Stimulated activated CD8-positive, alpha-beta memory T cell treated with anti-CD3 and anti-CD28 coated beads, Interleukin-12 subunit alpha, Interleukin-12 subunit beta, amount 100 ng/mL, for 24 hours (primary cell): ENCODE measurements at regions not wholly inside any gene's neighbourhood (a gene's known extent, or its start where the extent isn't known, plus 50 kb on each side); places are given as distances from the start of the nearest gene placed in this dataset.

ENCODE experiments used
- DNase-seq: peaks from one replicate; pipeline ENCODE4 v3.0.0-alpha.2; 2020; ENCODE audit errors: extremely low read depth

DNA sequence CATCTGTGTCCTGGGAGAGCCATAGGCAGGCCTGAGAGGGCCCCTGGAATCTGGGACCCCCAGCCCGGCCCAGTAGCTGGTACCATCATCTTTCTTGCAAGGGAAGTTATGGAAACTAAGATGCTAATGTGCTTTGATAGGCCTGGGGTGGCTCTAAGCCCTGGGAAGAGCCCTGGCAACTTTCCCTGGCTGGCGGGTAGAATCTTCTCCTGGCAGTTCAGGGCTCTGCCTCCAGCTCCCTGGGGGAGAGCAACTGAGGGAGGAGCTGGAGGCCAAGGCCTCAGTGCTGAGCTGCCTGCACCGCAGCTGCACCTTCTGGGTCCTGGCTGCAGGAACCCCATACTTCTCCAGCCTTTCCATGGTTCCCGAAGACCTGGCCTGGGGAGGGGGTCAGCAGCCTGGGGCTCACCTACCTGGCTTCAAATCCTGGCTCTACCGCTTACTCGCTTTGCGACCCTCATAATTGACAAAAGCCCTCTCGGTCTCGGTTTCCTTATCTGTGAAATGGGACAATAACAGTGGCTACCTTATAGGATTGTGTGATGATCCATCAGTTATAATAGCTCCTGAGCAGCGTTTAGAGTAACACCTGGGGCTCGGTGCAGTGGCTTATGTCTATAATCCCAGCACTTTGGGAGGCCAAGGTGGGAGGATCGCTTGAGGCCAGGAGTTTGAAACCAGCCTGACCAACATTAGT, 333.7 kb downstream of the SEC14L1 start:
- DNase-seq = no peak

DNA sequence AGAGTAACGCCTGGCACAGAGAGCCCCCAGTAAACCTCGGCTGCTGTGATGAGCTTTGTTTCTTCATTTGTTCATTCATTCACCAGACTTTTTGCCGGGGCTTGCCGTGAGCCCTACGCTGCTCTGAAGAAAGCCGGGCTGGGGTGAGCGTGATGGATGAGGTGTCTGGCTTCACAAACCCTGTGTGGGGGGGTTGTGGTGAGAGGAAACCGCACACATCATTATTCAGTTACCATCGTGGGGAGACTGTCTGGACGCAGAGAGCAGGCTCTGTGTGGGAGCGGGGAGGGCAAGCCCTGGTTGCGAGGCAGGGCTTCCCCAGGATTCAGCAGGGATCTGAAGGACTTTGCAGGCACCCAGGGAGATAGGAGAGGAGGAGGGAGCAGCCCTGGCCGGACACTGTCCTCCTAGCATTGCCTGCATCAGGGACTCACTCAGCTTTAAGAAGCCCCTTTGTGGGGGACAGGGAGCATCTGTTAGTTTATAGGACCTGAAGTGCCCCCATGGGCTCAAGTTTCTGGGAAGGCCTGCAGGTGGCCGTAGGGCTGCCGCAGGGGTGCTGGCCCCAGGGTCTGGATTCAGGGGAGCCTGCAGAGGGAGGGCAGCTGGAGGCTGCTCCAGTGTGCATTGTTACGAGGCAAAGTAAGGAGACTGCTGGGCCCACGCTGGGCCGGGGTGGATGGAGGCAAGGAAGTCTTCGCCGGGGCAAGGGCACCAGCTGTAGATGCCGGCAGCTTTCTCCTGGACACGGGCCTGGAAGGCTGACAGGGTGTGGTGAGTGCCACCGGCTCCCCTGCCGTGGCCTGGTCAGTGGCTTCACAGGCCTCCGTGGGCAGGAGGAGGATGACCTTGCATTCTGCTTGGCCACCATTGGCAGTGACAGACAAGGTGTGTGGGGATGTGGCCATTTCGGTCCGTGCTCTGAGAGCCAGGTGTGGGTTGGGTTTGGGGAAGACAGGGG, 334.5 kb downstream of the SEC14L1 start:
- no peak for DNase-seq

DNA sequence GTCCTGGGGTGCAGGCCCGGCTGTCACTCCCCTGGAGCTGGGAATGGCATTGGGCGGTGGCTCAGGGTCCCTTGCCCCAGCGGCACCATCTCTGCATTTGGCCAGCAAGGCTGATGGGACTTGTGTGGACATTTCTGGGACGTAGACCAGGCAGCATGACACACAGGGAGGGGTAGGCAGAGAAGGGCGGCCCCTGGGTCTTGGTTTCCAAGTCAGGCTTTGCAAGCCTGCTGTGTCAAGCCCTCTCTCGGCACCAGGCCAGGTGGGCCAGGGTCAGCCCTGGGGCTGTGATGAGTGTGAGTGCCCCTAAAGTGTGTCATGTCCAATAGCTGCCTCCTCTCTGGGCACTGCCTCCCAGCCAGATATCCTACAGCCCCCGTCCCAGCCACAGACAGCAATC, 335.2 kb downstream of the SEC14L1 start:
- no peak for DNase-seq

GRCh38 chr17:77476498-77476897, 335.7 kb downstream of the SEC14L1 start:
- no peak for DNase-seq

DNA sequence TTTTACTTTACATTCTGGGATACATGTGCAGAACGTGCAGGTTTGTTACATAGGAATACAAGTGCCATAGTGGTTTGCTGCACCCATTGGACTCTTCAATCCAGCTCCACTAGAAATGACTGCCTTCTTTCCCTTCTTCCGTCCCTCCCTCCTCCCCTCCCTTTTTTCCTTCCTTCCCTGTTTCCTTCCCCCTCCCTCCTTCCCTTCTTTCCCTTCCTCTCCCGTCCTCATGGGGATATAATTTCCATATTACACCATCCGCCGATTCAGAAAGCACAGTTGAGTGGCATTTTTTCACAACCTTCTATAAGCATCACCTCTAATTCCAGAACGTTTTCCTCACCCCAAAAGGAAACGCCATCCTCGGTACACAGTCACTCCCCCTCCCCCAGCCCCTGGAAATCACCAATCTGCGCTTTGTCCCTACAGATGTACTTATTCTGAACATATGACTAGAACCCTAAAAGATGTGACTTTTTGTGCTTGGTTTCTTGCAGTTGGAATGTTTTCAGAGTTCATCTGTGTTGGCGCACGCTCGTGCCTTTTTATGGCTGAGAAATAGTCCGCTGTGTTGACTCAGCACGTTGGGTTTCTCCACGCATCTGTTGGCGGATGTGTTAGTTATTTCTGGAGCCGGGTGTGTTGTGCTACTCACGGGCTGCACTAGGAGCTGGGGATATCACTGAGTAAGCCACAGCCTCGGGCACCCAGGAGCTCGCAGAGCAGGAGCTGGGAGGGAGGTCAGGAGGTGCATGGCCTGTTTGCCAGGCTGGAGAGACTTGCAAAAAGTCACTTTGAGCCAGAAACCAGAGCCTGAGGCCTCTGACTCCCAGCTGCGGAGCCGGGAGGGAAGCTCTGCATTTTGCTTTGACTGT, 336.4 kb downstream of the SEC14L1 start:
- no peak for DNase-seq

- no peak for DNase-seq
Measured at GRCh38 chr17:77478281-77478680, 337.5 kb downstream of the SEC14L1 start.

DNA sequence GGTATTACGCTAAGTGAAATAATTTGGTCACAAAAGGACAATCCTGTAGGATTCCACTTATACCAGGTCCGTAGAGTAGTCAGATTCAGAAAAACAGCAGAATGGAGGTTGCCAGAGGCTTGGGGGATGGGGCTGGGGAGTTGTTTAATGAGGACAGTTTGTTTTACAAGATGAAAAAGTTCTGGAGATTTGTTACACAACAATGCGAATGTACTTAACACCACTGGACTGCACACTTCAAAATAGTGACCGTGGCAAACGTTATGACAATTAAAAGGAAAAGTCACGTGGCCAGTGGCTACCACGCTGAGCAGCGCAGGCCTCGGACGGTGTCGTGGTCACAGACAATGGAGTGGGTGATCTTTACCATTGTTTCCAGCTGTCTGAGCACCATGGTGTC, 338.1 kb downstream of the SEC14L1 start:
- DNase-seq = no peak

- DNase-seq = no peak
Measured at GRCh38 chr17:77479372-77480198, 338.8 kb downstream of the SEC14L1 start.

- no peak for DNase-seq
Measured at GRCh38 chr17:77480199-77480508, 339.4 kb downstream of the SEC14L1 start.

DNA sequence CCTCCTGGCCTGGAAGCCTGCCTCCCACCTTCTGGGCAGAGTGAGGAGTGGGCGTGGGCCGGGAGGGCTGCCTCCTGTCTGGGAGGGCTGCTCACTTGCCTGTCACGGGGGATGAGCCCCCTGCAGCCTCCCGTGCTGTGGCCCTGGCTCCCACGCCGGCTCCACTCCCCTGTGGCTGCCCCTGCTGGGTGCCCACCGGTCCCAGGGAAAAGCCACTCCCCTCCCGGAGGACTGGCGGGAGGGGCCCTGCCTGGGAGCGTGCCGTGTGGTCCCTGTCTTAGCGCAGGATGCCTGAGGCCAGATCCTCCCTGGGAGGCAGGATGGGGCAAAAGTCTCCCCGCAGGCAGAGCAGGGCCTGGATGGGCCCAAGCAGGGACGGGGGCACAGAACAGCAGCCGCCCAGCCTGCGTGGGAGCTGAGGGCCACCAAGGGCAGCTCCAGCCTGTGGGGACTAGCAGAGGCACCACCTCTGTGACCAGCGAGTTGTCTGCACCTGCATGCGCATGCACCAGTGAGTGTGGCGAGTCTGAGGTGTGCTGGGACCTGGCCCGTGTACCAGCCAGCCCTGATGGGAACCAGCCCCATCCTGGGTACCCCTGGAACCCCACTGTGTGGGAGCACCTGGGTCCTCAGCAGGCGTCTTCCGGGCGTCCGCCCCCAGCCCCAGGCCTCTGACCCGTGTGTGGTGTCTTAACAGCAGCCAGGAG, 339.9 kb downstream of the SEC14L1 start:
- no peak for DNase-seq

DNA sequence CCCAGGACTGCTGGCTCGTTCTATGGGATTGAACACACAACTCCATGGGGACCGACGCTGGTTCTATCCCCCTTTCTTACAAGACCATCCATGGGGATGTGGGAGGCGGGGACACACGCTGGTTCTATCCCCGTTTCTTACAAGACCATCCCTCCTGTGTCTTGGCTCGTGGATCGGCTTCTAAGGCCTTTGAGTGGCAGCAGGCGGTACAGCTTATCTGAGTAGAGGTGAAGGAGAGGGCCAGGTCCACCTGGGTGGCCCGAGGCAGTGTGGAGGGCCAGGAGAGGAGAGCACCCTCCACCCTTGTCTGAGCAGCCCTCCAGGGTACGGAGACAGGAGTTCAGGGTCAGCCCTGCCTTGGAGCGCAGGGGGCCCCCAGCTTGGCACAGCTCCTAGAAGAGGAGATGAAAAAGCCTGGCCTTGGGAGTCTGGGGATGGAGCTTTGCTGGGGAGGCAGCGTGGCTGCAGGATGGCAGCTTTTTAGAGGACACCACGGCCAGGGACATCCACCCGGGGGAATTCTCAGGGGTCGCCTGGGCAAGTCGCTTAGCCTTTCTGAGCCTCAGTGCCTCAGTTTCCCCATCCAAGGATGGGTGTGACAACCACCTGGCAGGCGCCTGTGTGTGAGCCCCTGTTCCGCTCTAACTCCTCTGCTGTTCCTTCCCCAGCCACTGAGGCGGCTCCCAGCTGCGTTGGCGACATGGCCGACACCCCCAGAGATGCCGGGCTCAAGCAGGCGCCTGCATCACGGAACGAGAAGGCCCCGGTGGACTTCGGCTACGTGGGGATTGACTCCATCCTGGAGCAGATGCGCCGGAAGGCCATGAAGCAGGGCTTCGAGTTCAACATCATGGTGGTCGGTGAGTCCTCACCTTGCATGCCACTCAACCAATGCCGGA, 341.0 kb downstream of the SEC14L1 start:
- no peak for DNase-seq

DNA sequence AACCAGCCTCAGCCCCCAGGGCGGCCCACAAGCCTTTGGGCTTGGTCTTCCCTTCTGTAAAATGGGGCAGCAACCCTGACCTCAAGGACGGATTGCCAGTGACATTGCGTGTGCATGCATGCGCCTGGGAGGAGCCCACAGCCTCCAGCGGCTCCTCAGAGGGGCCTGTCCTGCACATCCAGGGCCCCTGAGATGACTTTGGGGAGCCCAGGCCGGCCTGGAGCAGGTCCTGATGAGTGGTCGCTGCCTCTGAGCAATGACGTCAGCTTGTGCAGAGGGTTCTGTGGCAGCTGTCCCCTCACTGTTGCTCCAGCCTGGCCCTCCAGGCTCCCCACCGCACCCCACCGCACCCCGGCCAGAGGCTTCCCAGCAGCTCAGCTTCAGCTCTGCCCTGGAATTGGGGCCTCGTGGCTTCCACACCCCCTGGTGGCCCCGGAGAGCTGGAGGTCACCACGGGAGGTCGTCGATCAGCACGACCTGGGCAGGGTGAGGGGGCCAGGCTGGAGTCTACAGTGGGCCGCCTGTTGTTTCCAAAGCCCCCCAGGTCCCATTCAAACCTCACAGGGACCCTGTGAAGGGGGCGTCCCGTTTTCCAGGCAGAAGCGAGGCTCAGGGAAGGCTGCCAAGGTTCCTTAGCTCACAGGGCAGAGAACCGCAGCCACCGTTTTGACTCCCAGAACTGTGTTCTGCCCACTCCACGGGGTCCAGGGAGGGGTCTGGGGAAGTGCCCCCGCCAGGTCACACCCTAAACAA, 341.8 kb downstream of the SEC14L1 start:
- DNase-seq = no peak

GRCh38 chr17:77483128-77483598, 342.4 kb downstream of the SEC14L1 start:
- DNase-seq = no peak

DNA sequence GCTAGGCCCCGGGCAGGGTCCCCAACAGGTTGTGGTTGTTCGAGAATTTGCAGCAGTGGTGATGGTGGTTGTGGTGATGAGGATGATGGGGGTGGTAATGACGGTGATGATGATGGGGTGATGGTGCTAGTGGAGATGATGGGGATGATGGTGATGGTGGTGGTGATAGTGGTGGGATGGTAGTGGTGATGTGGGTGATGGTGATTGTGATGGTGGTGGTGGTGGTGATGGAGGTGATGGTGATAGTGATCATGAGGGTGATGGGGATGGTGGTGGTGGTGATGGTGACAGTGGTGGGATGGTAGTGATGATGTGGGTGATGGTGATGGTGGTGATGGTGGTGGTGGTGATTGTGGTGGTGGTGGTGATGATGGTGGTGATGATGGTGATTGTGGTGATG, 343.3 kb downstream of the SEC14L1 start:
- no peak for DNase-seq

- no peak for DNase-seq
Measured at GRCh38 chr17:77485089-77485833, 344.5 kb downstream of the SEC14L1 start.

DNA sequence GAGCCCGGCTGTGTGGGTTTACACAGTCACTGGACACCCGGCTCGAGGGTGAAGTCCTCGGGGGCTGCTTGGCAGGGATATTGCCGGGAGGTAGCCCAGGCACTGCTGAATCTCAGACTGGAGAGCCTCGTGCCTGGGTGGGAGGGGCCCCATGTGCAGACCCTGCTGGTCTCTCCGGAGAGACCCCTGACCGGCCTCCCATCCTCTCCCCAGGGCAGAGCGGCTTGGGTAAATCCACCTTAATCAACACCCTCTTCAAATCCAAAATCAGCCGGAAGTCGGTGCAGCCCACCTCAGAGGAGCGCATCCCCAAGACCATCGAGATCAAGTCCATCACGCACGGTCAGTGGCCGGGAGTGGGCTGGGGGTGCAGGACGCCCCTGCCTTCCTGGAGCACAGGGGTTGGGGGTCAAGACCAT, 346.5 kb downstream of the SEC14L1 start:
- DNase-seq = no peak

DNA sequence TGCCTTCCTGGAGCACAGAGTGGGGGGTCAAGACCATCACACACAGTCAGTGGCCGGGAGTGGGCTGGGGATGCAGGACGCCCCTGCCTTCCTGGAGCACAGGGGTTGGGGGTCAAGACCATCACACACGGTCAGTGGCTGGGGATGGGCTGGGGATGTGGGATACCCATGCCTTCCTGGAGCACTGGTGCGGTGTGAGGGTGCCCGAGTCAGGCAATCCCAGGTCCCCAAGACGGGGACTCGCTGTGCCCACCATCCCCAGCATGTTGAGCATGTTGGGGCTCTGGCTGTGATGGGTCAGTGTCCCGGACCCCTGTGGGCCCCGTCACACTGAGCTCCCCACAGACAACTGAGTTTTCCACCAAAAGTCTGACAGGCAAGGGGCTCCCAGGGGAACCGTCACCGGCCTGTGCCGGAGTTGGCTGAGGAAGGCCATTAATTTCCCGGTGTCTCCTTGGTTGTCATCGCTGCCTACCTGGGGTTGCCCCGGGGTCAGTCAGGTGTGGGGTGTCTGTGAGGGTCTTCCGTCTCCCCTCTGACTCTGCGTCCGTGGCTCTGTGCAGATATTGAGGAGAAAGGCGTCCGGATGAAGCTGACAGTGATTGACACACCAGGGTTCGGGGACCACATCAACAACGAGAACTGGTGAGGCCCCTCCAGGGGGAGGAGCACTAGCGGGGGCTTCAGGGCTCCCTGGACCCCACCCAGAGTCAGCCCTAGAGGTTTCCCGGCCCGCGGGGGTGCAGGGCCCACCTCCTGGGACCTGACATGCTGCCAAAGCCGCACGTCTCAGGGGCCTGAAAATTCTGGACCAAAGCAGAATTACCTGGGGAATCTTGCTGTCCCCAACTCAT, 347.1 kb downstream of the SEC14L1 start:
- no peak for DNase-seq
